HuH-7 (cell line): ENCODE measurements at regions not wholly inside any gene's neighbourhood (a gene's known extent, or its start where the extent isn't known, plus 50 kb on each side); places are given as distances from the start of the nearest gene placed in this dataset.
"Not testable (repeated sequence)": the region's sequence is repeated elsewhere in the genome, so short reads cannot be mapped to it uniquely, and the experiment has no call there.

ENCODE experiments used
- DNase-seq: peaks from one replicate; pipeline ENCODE4 v3.0.0; 2011; ENCODE audit warnings: low spot score

DNA sequence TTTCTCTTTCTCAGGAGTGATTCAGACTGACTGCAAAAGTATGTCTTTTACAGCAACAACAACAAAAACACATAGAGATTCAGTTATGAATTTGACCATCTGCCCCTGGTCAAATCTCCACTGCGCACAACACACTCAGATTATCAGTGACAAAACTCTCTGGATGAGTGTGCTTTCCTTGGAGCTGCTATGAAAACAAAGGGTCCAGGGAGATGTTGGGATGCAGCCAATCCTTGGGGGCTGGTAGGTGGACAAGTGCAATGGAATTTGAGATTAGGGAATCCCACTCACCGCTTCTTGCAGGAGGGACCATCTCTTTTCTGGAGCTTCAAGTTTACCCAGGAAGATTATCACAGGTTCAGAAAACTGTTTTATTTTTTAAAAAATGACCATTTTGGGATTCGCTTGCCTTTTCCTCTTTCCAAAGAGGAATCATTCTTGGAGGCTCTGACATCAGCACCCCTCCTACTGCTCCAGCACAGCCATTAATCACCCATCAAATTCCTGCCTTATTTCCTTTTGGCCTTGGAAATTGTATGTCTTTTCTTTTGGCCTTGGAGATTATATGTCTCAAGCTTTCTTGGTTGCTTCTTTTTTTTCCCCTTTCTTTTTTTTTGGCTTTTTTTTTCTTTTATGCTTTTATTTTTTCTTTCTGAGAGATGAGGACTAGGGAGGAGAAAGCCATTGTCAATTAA lies 311.8 kb downstream of the TSHZ3 start:
- DNase-seq: no peak

DNA sequence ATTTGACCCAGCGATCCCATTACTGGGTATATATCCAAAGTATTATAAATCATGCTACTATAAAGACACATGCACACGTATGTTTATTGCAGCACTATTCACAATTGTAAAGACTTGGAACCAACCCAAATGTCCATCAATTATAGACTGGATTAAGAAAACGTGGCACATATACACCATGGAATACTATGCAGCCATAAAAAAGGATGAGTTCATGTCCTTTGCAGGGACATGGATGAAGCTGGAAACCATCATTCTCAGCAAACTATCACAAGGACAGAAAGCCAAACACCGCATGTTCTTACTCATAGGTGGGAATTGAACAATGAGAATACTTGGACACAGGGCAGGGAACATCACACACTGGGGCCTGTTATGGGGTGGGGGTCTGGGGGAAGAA lies 317.8 kb downstream of the TSHZ3 start:
- not testable (repeated sequence) for DNase-seq

DNA sequence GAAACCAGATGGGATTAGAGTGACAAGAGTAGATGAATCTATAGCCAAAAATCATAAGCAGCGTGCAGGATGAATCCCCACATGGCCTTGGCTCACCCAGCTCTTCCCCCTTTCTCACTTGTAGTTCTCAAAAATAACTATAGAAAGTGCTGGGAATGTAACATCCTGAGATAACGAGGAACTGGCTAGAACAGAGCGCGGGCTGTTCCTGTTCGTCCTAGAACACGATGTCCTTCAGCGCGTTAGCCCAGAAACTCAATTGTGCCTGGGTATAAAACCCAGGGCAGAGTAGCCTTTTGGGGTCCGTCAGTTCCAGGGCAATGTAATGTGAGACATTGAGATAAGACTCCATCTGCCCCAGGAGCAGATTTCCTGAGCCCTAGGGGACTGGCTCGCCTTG lies 326.2 kb downstream of the TSHZ3 start:
- no peak for DNase-seq

DNA sequence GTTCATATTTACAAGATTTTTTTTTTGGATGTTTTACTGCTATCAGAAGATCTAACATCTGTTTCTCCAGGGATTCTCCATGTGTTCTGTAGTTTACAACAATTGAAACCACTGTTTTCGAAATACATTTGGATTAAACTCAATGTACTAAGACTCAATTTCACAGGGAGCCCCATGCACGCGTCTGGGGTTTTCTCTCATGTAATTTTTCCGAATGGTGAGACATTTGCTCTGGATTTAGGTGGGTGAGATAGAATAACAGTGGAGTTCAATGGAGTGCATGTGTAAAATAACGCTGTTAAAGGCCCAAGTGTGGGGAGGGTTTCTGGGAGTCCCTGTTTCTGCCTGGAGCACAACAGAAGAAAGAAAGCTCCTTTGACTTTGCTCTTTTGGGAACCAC lies 330.3 kb downstream of the TSHZ3 start:
- no peak for DNase-seq

DNA sequence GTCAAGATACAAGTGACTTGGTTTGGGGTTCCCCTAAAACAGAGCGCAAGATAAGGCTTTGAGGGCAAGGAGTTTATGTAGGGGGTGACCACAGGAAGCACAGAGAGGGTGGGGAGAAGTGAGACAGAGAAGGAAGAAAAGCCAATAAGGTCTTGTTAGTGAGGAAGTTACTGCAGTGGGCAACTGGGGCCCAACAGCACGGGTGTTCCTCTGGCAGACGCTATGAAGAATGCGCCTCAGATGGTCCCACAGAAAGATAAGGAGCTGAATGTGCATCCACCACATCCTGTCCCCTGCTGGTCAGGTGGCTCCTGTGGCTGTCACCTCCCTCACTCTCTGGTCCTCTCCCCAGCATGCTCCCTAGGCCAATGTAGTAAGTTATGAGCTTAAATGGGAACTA lies 333.5 kb downstream of the TSHZ3 start:
- DNase-seq: no peak

DNA sequence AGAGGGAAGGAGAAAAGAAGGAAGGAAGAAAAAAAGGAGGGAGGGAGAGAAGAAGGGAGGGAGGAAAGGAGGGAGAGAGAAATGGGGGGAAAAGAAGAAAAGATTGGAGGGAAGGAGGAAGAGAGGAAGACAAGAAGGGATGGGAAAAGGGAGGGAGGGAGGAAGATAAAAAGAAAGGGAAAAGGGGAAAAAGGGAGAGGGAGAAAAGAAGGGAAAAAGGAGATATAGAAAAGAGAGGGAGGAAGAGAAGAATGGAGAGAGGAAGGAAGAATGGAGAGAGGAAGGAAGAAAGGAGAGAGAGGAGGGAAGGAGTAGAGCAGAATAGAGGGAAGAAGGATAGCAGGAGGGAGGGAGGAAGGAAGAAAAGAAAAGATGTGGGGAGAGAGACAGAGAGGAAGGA lies 334.6 kb downstream of the TSHZ3 start:
- no peak for DNase-seq

DNA sequence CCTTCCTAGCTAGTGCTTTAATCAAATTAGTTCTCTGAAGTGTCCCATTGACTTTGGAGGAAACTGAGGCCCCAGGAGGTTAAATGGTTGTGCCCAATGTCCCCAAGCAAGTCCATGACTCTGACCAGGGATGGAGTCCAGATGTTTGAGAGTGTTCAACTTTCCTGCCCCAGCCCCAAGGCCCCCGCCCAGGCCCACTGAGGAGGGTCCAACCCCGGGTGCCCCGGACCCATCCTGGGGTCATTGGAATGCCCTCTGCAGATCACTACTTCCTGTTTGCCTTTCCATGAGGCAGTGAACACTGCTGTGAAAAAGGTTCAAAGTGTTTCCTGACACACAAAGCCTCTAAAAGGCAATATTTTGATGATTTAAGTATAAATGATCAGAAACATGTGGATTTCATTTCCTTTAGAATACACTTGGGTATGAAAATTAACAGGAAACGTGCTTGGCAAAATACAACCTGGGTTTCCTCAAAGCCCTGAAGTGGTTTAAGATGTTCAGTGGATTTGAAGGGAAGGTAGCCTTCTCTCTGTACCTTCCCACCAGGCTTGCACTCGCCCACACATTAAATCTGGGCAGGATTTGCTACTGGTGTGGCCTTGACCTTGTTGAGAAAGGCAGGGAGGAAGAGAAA lies 335.7 kb downstream of the TSHZ3 start:
- DNase-seq: no peak

DNA sequence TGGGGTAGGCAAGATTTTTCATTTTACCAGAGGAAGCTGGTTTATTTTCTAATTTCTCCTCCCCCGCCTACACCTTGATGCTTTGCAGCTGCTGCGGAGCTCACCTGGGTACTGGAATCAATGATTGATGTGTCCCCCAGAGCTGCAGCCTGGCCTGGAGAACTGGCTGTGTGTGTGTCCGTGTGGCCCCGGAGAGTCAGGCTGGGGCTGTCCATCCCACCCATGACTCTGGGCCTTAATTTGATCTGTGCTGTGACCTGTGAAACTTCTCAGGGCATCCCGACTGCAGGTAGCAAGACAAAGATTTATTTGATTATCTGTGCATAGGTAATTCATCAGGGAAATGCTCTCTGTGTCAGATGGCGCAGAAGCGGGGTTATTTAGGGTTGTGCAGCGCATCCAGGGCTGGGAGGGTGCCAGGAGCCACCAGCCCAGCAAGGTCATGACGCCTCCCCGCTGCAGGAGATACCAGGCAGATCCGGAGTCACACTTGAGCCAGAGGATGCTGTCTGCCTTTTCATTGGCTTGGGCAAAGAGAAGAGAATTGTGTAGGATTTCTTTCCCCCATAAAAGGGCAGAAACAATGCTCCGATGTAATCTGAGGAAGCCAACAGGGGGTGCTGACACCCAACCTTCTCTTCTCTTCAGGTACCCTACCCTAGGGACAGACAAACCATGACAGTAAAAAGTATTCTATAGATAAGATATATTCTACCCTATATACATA lies 346.6 kb downstream of the TSHZ3 start:
- no peak for DNase-seq

DNA sequence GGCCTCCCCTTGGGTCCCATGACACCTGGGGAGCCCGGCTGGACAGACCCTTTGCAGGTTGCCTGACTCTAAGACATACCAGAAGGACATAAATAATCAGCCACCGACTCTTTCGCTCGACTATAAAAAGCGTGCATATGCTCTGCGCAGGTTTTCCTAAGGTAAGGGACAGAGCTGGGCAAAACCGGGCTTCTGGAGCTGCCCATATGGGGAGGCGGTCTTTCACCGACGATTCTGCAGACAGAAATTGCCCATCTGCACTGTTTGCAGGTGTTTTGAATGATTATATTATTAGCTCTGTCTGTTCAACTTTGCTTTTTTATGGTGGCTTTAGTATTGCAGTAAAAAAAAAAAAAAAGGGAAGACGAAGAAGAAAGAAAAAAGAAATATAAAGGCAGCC lies 347.2 kb downstream of the TSHZ3 start:
- no peak for DNase-seq

DNA sequence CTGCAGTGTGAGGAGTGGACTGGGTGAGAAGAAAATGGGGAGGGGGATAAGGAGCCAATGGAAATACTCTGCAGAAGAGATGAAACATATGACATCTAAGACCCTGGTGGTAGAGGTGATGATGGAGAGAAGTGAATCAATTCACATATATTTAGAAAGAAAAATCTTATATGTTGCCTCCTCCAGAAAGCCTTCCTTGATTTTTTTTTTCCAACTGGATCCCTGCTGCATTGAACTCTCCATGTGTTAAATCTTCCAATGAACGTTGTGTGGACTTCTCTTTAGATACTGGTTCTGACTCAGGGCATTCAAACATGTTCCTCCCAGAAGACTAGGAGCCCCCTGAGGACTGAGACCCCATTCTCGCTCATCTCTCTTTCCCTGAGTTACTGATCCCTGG lies 348.3 kb downstream of the TSHZ3 start:
- DNase-seq: no peak

DNA sequence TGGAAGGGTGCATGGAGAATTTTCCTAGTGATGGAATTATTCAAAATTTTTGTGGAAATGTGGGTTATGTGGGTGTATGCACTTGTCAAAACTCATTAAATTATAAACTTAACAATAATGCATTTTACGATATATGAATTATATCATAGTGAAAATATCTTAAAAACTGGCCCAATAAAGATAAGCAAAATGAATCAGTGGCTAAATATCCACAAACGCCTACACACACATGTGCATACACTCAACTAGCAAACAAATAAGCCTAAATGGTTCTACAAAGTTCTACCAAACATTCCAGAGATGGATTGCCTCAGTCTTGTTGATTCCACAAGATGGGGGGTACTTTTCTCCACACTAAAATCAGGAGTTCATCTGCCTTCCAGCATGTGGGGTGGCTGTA lies 349.5 kb downstream of the TSHZ3 start:
- DNase-seq: no peak

DNA sequence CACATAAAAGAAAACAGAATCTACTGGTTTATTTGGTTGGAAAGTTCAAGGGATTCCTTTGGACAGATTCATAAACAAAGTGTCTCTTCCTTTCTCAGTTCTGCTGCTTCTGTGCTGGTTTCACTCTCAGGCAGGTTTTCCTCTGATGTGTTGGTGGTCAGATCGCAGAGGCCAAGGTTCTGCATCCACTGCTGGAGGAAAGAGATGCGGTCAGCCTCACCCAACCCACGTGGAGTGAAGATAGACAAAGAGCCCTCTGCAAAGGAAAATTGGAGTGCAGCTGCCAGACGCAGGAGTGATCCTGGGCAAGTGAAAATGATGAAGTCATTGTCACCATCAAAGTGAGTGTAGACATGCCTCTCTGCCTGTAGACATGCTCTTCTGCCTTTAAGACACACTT lies 352.0 kb downstream of the TSHZ3 start:
- no peak for DNase-seq

DNA sequence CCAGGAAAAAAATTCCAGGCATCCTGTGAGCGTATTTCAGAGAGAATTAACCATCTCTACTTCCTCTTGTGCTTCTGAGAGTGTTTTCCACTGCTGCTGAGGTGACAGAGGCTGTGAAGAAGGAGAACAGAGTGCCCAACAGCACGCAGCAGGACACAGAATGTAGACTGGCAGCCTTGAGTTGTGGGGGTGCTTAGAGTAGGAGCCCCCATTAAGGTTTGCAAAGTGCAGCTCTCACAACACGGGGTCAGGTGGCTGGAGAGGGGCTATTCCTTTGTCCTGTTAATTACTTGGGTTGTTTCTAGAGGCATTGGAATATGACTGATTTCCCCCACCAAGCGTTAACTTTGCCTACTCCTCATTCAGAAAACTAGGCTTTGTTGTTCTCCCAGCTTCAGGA lies 370.6 kb downstream of the TSHZ3 start:
- no peak for DNase-seq

DNA sequence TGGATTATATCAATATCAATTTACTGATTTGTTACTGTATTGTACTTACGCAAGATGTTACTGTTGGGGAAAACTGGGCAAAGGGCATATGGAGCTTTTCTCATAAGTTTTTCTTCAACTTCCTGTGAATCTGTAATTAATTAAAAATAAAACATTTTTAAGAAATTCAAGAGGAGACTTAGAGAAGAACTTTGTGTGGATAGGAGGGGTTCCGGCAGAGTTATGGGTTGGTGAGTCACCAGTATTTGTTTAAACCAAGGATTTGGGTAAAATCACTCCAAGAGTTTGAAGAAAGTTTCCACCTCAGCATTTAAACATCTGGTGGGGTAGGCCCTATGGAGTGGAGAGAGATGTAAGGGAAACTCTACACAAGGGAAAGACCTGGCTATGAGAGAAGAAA lies 379.6 kb downstream of the TSHZ3 start:
- no peak for DNase-seq

DNA sequence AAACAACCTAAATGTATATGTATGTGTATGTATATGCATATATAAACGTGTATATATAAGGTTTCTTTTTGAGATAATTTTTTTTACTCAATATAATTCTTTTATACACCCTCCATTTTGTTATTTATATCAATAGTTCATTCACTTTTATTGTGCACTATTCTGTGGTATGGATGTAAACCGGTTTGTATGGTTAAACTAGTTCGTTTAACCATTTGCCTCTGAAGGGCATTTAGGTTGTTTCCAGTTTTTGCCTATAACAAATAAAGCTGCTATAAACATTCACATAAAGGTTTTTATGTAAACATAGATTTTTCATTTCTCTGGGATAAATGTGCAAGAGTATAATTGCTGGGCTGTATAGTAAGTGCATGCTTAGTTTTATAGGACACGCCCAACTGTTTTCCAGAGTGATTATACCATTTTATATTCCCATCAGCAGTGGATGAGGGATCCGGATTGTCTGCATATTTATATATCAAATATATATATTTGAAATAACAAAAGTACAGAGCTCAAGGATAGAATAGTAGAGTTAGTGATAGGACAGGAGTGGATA lies 380.3 kb downstream of the TSHZ3 start:
- no peak for DNase-seq

DNA sequence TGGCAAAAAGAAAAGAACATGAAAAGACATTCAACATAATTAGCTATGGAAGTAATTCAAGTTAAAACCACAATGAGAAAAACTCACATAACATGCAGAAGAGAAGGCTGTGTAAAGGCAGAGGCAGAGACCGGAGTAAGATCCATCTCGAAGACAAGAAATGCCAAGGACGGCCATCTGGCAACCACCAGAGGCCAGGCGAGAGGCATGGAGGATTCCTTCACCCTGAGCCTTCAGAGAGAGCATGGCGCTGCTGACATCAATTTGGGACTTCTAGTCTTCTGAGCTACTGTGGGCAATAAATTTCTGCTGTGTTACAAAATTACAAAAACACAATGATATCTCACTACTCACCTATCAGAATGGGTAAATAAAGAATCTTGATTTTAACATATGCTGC lies 381.0 kb downstream of the TSHZ3 start:
- no peak for DNase-seq

DNA sequence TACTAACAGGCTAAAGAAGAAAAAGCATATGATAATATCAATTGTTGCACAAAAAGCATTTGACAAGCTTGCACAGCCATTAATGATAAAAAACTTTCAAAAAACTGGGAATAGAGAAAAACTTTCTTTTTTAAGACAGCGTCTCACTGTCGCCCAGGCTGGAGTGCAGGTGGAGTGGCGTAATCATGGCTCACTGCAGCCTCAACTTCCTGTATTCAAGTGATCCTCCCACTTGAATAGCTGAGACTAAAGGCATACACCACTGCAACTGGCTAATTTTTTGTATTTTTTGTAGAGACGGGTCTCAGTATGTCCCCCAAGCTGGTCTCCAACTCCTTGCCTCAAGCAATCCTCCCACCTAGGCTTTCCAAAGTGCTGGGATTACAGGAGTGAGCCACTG lies 382.8 kb downstream of the TSHZ3 start:
- DNase-seq: no peak

DNA sequence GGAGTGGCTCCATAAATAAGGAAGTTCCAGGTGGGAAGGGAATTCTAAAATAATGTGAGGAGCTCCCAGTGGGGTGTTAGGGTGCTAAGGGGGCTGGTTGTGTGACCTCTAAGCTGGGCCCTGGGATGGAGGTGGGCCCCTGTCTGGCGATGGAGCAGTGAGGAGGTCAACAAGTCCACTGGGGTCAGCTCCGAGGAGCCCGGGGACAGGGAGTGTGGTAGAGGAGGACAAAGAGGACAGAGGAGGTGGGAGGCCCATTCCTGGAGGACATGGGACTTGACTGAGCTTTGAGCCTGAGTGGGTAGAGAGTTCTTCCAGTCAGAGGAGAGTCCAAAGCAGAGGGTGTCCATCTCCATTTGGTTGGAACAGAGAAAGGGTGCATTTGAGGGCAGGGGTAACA lies 390.2 kb downstream of the TSHZ3 start:
- DNase-seq: no peak

DNA sequence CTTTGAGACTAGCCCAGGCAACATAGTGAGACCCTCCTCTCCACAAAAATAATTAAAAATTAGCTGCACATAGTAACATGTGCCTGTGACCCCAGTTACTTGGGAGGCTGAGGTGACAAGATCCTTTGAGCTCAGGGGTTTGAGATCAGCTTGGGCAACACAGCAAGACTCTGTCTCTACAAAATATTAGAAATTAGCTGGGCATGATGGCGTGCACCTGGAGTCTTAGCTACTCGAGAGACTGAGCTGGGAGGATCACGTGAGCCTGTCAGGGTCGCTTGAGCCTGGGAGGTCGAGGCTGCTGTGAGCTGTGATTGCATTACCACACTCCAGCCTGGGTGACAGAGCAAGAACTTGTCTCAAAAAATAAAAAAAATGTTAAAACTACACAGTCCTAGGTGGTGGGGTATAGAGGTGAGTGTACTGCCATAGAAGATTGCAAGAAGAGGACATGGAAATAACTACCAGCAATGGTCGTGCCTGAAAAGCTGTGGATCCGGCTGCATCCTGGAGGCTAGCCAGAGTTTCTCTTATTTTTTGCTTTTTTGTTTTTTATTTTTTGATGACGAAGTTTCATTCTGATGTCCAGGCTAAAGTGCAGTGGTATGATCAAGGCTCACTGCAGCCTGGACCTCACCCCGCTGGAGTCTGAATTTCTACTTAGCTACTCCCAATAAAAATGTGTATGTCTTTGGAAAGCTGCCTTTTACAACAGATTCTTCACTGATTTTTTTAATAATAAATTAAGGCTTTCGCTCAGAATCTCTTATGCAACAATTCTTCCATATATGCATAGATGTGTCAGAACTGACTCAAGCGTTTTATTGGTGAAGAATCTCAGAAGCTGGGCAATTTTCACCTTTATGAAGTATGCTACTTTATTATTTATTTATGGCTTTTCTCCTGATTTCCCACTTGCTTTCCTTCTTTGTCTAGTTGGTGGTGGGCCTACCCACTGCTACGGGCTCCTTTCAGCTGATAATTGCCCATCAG lies 393.8 kb downstream of the TSHZ3 start:
- DNase-seq: no peak

DNA sequence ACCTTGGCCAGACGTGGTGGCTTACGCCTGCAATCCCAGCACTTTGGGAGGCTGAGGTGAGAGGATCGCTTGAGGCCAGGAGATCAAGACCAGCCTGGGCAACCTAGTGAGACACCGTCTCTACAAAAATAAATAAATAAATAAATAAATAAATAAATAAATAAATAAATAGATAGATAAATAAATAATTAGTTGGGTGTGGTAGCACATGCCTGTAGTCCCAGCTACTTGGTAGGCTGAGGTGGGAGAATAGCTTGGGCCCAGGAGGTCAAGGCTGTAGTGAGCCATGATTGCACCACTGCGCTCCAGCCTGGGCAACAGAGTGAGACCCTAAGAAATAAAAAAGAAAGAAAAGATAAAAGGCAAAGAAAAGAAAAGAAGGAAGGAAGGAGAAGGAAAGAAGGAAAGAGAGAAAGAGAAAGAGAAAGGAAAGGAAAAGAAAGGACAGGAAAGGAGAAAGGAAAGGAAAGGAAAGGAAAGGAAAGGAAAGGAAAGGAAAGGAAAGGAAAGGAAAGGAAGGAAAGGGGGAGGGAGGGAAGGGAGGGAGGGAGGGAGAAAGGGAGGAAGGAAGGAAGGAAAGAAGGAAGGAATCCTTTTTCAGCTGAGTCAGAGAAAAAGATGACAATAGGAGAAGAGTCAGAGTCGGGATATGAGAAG lies 404.8 kb downstream of the TSHZ3 start:
- DNase-seq: not testable (repeated sequence)

DNA sequence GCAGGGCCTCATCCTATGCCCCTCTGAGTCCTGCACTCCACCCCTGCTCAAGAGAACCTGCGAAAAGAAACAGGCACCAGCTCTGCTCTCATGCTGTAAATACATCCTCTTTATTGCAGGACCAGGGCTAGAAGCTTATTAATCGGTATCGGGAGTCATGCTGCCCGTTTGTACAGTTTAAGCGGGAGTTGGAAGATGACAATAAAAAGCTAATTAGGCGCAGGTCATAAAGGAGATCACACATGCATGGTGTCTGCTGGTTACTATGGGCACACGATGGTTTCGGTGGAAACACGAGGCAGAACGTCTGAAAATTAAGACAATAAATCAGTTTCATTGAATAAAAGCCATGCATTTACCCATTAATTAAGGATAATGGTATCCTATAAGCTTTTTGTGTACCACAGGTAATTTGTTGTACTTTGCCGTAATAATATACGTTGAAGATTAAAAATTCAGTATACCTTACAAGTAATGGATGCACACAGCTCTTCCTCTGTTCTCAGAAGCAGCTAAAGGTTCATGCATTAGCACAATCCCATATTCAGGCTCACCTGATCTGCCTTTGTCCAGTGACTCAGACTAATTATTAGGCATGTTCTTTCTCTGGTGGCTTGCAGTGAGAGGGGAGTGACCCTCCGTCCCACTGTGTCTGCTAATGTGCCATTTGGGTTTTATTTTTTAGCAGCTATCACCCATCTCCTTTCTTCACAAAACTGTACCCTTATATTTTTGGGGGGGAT lies 406.0 kb downstream of the TSHZ3 start:
- no peak for DNase-seq
